HepG2 (cell line): ENCODE measurements at regions not wholly inside any gene's neighbourhood (a gene's known extent, or its start where the extent isn't known, plus 50 kb on each side); places are given as distances from the start of the nearest gene placed in this dataset.

Source experiments
- CBX5 ChIP-seq: sonication (generic); formaldehyde crosslinking; IDR thresholded peaks from 2 replicates; pipeline ENCODE4 v1.4.0; 2020; ENCODE audit warnings: missing genetic modification reagents, borderline replicate concordance
- FOXM1 ChIP-seq: sonication (generic); formaldehyde crosslinking; IDR thresholded peaks from 2 replicates; pipeline ENCODE4 v1.5.0; 2020; ENCODE audit warnings: missing genetic modification reagents
- HHEX ChIP-seq: IDR thresholded peaks from 2 replicates; pipeline ENCODE4 v1.6.1; 2016; ENCODE audit warnings: control low read depth
- KLF15 ChIP-seq: sonication (generic); formaldehyde crosslinking; IDR thresholded peaks from 2 replicates; pipeline ENCODE4 v1.8.1; 2023; ENCODE audit warnings: borderline replicate concordance, mild to moderate bottlenecking, inconsistent platforms, missing genetic modification reagents, mixed read lengths
- MAFK ChIP-seq, 2 experiments: IDR thresholded peaks in 1 of 2; conservative IDR thresholded peaks in 1 of 2; 2 replicates each; pipeline ENCODE4 v1.6.1; 2011; ENCODE audit warnings: improper control_type of control experiment in 2 of 2, low read length in 2 of 2
- MIER3 ChIP-seq: IDR thresholded peaks from 2 replicates; pipeline ENCODE4 v1.6.1; 2016; ENCODE audit warnings: missing compliant biosample characterization, borderline replicate concordance
- MZF1 ChIP-seq: sonication (generic); formaldehyde crosslinking; IDR thresholded peaks from 2 replicates; pipeline ENCODE4 v1.8.1; 2023; ENCODE audit warnings: mild to moderate bottlenecking, missing genetic modification reagents, borderline replicate concordance
- SIX1 ChIP-seq: sonication (generic); formaldehyde crosslinking; IDR thresholded peaks from 2 replicates; pipeline ENCODE4 v1.4.0; 2020; ENCODE audit warnings: missing genetic modification reagents, borderline replicate concordance
- SKI ChIP-seq: fragments of 450-650 bp; IDR thresholded peaks from one replicate; pipeline ENCODE4 v1.6.1; 2018; ENCODE audit warnings: mild to moderate bottlenecking; ENCODE audit not compliant: partially characterized antibody
- ZHX2 ChIP-seq, 2 experiments: sonication (generic) in 1 of 2; formaldehyde crosslinking in 1 of 2; IDR thresholded peaks; 2 replicates each; pipeline versions ENCODE4 v1.6.1 to v1.9.0; 2014 to 2022; ENCODE audit warnings: antibody characterized with exemption in 1 of 2, borderline replicate concordance in 1 of 2, inconsistent platforms in 1 of 2, low read depth in 1 of 2, missing genetic modification reagents in 1 of 2
- ZNF317 ChIP-seq: sonication (generic); formaldehyde crosslinking; IDR thresholded peaks from 2 replicates; pipeline ENCODE4 v1.5.0; 2020; ENCODE audit warnings: mild to moderate bottlenecking, missing genetic modification reagents
- ZNF441 ChIP-seq: sonication (generic); formaldehyde crosslinking; IDR thresholded peaks from 2 replicates; pipeline ENCODE4 v1.7.0; 2021; ENCODE audit warnings: missing genetic modification reagents, borderline replicate concordance
- ZNF512B ChIP-seq: sonication (generic); formaldehyde crosslinking; IDR thresholded peaks from 2 replicates; pipeline ENCODE4 v1.5.1; 2020; ENCODE audit warnings: missing genetic modification reagents, mild to moderate bottlenecking, borderline replicate concordance
- ZNF569 ChIP-seq: sonication (generic); formaldehyde crosslinking; IDR thresholded peaks from 2 replicates; pipeline ENCODE4 v1.5.0; 2020; ENCODE audit warnings: mild to moderate bottlenecking, missing genetic modification reagents, moderate library complexity, borderline replicate concordance
- TF ChIP-seq, protein P1 (sequence below): sonication (generic); formaldehyde crosslinking; IDR thresholded peaks from 2 replicates; pipeline ENCODE4 v1.8.0; 2022; ENCODE audit warnings: missing genetic modification reagents, mild to moderate bottlenecking, borderline replicate concordance

- TF ChIP-seq SIX1 (CRISPR knock-in tag), result no peak
- TF ChIP-seq ZNF569 (CRISPR knock-in tag), result no peak
- TF ChIP-seq FOXM1 (CRISPR knock-in tag), result no peak
- no peak for TF ChIP-seq SKI
- no peak for TF ChIP-seq HHEX
- no peak for TF ChIP-seq KLF15 (CRISPR knock-in tag)
- TF ChIP-seq ZNF512B (CRISPR knock-in tag), result no peak
- TF ChIP-seq ZHX2 (IDR thresholded peaks at IDR 0.05; ENCODE audit: low read depth), result no peak
- TF ChIP-seq ZHX2 (CRISPR knock-in tag; IDR thresholded peaks at IDR 0.05; ENCODE audit: borderline replicate concordance), result 0 out of 2 replicates have a peak, but pooled peaks have one; percentile 10
- peak; percentile 27; the same call in 1 of the 2 replicates for TF ChIP-seq CBX5 (CRISPR knock-in tag)
- no peak for TF ChIP-seq MIER3 (CRISPR knock-in tag)
- TF ChIP-seq ZNF441 (CRISPR knock-in tag), result no peak
- TF ChIP-seq, protein P1, sequence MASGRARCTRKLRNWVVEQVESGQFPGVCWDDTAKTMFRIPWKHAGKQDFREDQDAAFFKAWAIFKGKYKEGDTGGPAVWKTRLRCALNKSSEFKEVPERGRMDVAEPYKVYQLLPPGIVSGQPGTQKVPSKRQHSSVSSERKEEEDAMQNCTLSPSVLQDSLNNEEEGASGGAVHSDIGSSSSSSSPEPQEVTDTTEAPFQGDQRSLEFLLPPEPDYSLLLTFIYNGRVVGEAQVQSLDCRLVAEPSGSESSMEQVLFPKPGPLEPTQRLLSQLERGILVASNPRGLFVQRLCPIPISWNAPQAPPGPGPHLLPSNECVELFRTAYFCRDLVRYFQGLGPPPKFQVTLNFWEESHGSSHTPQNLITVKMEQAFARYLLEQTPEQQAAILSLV (CRISPR knock-in tag), result no peak
- TF ChIP-seq ZNF317 (CRISPR knock-in tag), result no peak
- TF ChIP-seq MZF1 (CRISPR knock-in tag), result no peak
- no peak for TF ChIP-seq MAFK (conservative IDR thresholded peaks at IDR 0.05 in 1 of 2, IDR thresholded peaks at IDR 0.05 in 1 of 2; ENCODE audit: low read length in 2 of 2)
Observed at GRCh38 chr17:81345228-81346089, 49.8 kb upstream of the BAHCC1 start (continued).
